Thyroid gland (tissue), 4 donors: ENCODE measurements at regions not wholly inside any gene's neighbourhood (a gene's known extent, or its start where the extent isn't known, plus 50 kb on each side); places are given as distances from the start of the nearest gene placed in this dataset.

ENCODE experiments used
- CTCF ChIP-seq, 6 experiments: fragments of 200-600 bp in 3 of 6; fragments of 450-650 bp in 3 of 6; sonication (generic) in 3 of 6; IDR thresholded peaks; one replicate each; pipeline ENCODE4 v1.5.1; 2016 to 2019; ENCODE audit warnings: antibody characterized with exemption in 6 of 6, mild to moderate bottlenecking in 2 of 6, inconsistent platforms in 1 of 6, moderate library complexity in 1 of 6
- POLR2A ChIP-seq, 2 donors: fragments of 450-650 bp; IDR thresholded peaks; one replicate each; pipeline ENCODE4 v1.6.1; 2017; ENCODE audit warnings: antibody characterized with exemption in 2 of 2, mild to moderate bottlenecking in 2 of 2, moderate library complexity in 1 of 2

DNA sequence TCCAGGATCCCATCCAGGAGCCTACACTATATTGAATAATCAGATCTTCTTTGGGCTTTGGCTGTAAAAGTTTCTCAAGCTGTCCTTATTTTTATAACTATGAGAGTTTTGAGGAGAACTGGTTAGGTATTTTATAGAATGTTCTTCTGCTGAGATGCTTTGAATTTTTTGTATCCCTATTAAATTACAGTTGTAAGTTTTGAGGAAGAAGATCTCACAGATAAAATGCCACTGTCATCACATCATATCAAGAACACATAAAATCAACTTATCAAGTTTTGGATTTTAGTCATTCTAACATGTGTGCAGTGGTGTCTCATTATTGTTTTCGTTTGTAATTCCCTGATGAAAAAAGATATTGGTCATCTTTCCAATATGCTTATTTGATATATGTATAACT is 260.2 kb upstream of the COL3A1 start:
- no peak for TF ChIP-seq CTCF (IDR thresholded peaks at IDR 0.05)
- no peak for TF ChIP-seq POLR2A (IDR thresholded peaks at IDR 0.05)
